Stromal cell of bone marrow (primary cell): ENCODE measurements at regions not wholly inside any gene's neighbourhood (a gene's known extent, or its start where the extent isn't known, plus 50 kb on each side); places are given as distances from the start of the nearest gene placed in this dataset.

Experiments used
- DNase-seq: peaks from one replicate; pipeline ENCODE4 v3.0.0-alpha.2; 2012; ENCODE audit warnings: low read depth

- DNase-seq = no peak
Observed at GRCh38 chr4:122305853-122306252, 73.0 kb upstream of the ADAD1 start.

GRCh38 chr4:122309988-122310626 is 68.7 kb upstream of the ADAD1 start:
- no peak for DNase-seq

GRCh38 chr4:122313006-122313646 is 65.7 kb upstream of the ADAD1 start:
- DNase-seq = no peak

- DNase-seq = no peak
Observed at GRCh38 chr4:122326908-122327307, 51.9 kb upstream of the ADAD1 start.

- no peak for DNase-seq
Observed at GRCh38 chr4:122328893-122329292, 49.9 kb upstream of the ADAD1 start.
